DND-41 (cell line): ENCODE measurements at regions not wholly inside any gene's neighbourhood (a gene's known extent, or its start where the extent isn't known, plus 50 kb on each side); places are given as distances from the start of the nearest gene placed in this dataset.

ENCODE experiments used
- ATAC-seq: fragments of 200-7000 bp; cut with Tn5 transposase; 3 replicates; pipeline ENCODE4 v1.9.1; 2021; ENCODE audit warnings: low read depth; ENCODE audit not compliant: insufficient read depth
- DNase-seq: peaks from one replicate; pipeline ENCODE4 v3.0.0-alpha.2; 2020
- H2AFZ ChIP-seq: 2 replicates; pipeline ENCODE4 v1.6.0; 2012; ENCODE audit warnings: low read depth, low read length
- H3K27ac ChIP-seq: 2 replicates; pipeline ENCODE4 v1.5.1; 2012; ENCODE audit warnings: low read length, inconsistent platforms
- H3K27me3 ChIP-seq: fragments of 200-600 bp; sonication (generic); 2 replicates; pipeline ENCODE4 v1.6.0; 2012; ENCODE audit warnings: low read length, mild to moderate bottlenecking, inconsistent platforms; ENCODE audit not compliant: insufficient read depth, poor library complexity
- H3K36me3 ChIP-seq: 2 replicates; pipeline ENCODE4 v1.5.1; 2012; ENCODE audit warnings: low read length, inconsistent platforms; ENCODE audit not compliant: insufficient read depth
- H3K4me1 ChIP-seq: 2 replicates; pipeline ENCODE4 v1.5.1; 2012; ENCODE audit warnings: mild to moderate bottlenecking, low read length; ENCODE audit not compliant: insufficient read depth
- H3K4me2 ChIP-seq: 2 replicates; pipeline ENCODE4 v1.6.0; 2012; ENCODE audit warnings: mild to moderate bottlenecking, moderate library complexity, low read length, inconsistent platforms; ENCODE audit not compliant: insufficient read depth
- H3K4me3 ChIP-seq, 2 experiments: fragments of 200-600 bp in 1 of 2; shearing (Covaris generic) in 1 of 2; 2 replicates each; pipeline ENCODE4 v1.5.1; 2012 to 2016; ENCODE audit warnings: inconsistent platforms in 2 of 2, low read length in 2 of 2, mild to moderate bottlenecking in 2 of 2, low read depth in 1 of 2, moderate library complexity in 1 of 2
- H3K79me2 ChIP-seq: 2 replicates; pipeline ENCODE4 v1.6.0; 2012; ENCODE audit warnings: low read length, inconsistent platforms; ENCODE audit not compliant: insufficient read depth
- H3K9ac ChIP-seq: 2 replicates; pipeline ENCODE4 v1.6.0; 2012; ENCODE audit warnings: low read depth, mild to moderate bottlenecking, inconsistent platforms, low read length, moderate library complexity
- H3K9me3 ChIP-seq: 2 replicates; pipeline ENCODE4 v1.5.1; 2012; ENCODE audit warnings: low read length, moderate library complexity, mild to moderate bottlenecking, inconsistent platforms; ENCODE audit not compliant: insufficient read depth, severe bottlenecking
- H4K20me1 ChIP-seq: 2 replicates; pipeline ENCODE4 v1.6.0; 2012; ENCODE audit warnings: low read length; ENCODE audit not compliant: insufficient read depth
- CTCF ChIP-seq: IDR thresholded peaks from 2 replicates; pipeline ENCODE4 v1.5.1; 2012; ENCODE audit warnings: borderline replicate concordance, low read length, moderate library complexity, mild to moderate bottlenecking; ENCODE audit not compliant: poor library complexity, severe bottlenecking; ENCODE audit errors: extremely low read depth
- EZH2 ChIP-seq: IDR thresholded peaks from 3 replicates; pipeline ENCODE4 v1.6.1; 2012; ENCODE audit warnings: borderline replicate concordance, low read depth, mild to moderate bottlenecking, moderate library complexity, low read length, inconsistent platforms; ENCODE audit not compliant: severe bottlenecking

- no peak overlapping the region for H3K27ac ChIP-seq
- no peaks in the 10 kb centered on the region for H3K4me1 ChIP-seq
- H3K4me2 ChIP-seq: no peak overlapping the region
- no peaks in the 10 kb centered on the region for H3K9me3 ChIP-seq
- TF ChIP-seq CTCF: no peak
- no peak for TF ChIP-seq EZH2
- no peak for DNase-seq
- no peak overlapping the region for H3K4me3 ChIP-seq
- H2AFZ ChIP-seq: no peak overlapping the region
- H3K9ac ChIP-seq: no peak overlapping the region
- H3K27me3 ChIP-seq: no peaks in the 10 kb centered on the region
- H3K36me3 ChIP-seq: no peaks in the 10 kb centered on the region
- no peaks in the 10 kb centered on the region for H4K20me1 ChIP-seq
- no peak for ATAC-seq
- no peaks in the 10 kb centered on the region for H3K79me2 ChIP-seq
These were observed 125.9 kb downstream of the RIPK4 start for GRCh38 chr21:41640748-41641509.

- ATAC-seq (no peak), DNase-seq (no peak)
- no peak overlapping the region for H3K9ac ChIP-seq
- H3K27ac ChIP-seq: no peak overlapping the region
- H3K4me2 ChIP-seq: no peak overlapping the region
- no peaks in the 10 kb centered on the region for H4K20me1 ChIP-seq
- H2AFZ ChIP-seq: no peak overlapping the region
- no peaks in the 10 kb centered on the region for H3K79me2 ChIP-seq
- H3K4me3 ChIP-seq: no peak overlapping the region
- H3K27me3 ChIP-seq: no peaks in the 10 kb centered on the region
- TF ChIP-seq EZH2 (no peak), CTCF (no peak)
- H3K4me1 ChIP-seq: no peaks in the 10 kb centered on the region
- no peaks in the 10 kb centered on the region for H3K36me3 ChIP-seq
- H3K9me3 ChIP-seq: no peaks in the 10 kb centered on the region
These were observed 127.1 kb downstream of the RIPK4 start for GRCh38 chr21:41639766-41640165.

- H3K27me3 ChIP-seq: no peaks in the 10 kb centered on the region
- no peaks in the 10 kb centered on the region for H3K36me3 ChIP-seq
- no peak for TF ChIP-seq EZH2
- no peak for TF ChIP-seq CTCF
- ATAC-seq: no peak
- H3K9me3 ChIP-seq: no peaks in the 10 kb centered on the region
- H4K20me1 ChIP-seq: no peaks in the 10 kb centered on the region
- H3K79me2 ChIP-seq: no peaks in the 10 kb centered on the region
- H3K9ac ChIP-seq: no peak overlapping the region
- H2AFZ ChIP-seq: no peak overlapping the region
- no peak overlapping the region for H3K27ac ChIP-seq
- no peak overlapping the region for H3K4me3 ChIP-seq
- no peaks in the 10 kb centered on the region for H3K4me1 ChIP-seq
- DNase-seq: no peak
- no peak overlapping the region for H3K4me2 ChIP-seq
These were observed 127.5 kb downstream of the RIPK4 start for GRCh38 chr21:41639336-41639735.
